ACHN (cell line): ENCODE measurements at regions not wholly inside any gene's neighbourhood (a gene's known extent, or its start where the extent isn't known, plus 50 kb on each side); places are given as distances from the start of the nearest gene placed in this dataset.
"Not testable (repeated sequence)": the region's sequence is repeated elsewhere in the genome, so short reads cannot be mapped to it uniquely, and the experiment has no call there.

ENCODE experiments used
- DNase-seq: peaks from one replicate; pipeline ENCODE4 v3.0.0-alpha.2; 2015
- in situ Hi-C: cut with HindIII; loops from 2 replicates; pipeline ENCODE4 v1.10.0; 2017; ENCODE audit warnings: low sequenced_read_pairs, low pct_ligation_motif_present, low pct_unique_long_range_greater_than_20kb

DNA sequence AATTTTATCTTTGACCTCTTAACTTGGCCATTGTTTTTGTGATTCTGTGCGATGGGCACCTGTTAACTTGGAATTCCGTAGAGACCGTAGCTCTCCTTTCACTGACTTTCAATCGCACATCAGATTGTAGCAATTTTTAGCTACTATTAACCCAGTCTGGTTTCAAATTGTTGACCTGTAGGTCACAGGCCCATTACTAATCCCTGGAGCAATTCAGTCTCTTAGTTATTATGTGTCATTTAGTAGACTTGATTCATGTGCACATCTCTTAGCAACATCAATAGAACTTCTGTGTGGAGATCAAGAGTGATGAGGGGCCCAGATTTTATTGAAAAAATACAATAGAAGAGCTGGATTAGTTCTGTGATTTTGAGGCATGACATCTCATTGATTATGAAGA lies 549.6 kb upstream of the SLC10A2 start:
- no peak for DNase-seq
- in situ Hi-C loops: no loop called here

- DNase-seq: no peak
- in situ Hi-C loops: no loop called here
Measured at GRCh38 chr13:103614761-103615160, 548.5 kb upstream of the SLC10A2 start.

DNA sequence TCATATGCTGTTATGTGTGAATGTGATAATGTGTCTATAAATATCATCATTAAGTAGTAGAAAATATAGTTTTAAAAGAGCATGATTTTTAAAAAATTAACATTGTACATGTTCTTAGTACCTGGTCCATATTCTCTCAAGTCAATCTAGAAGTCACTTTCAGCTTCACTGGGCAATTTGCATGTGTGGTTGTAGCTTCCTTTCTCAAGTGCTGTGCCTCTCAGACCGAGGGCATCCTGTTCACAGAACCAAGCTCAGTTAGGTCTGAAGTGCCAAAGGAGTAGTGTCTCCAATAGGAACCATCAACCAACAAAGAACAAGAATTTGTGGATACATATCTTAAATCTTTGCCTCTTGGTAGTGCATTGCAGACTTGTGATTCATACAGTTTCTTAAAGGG lies 541.8 kb upstream of the SLC10A2 start:
- DNase-seq: no peak
- in situ Hi-C loops: no loop called here

DNA sequence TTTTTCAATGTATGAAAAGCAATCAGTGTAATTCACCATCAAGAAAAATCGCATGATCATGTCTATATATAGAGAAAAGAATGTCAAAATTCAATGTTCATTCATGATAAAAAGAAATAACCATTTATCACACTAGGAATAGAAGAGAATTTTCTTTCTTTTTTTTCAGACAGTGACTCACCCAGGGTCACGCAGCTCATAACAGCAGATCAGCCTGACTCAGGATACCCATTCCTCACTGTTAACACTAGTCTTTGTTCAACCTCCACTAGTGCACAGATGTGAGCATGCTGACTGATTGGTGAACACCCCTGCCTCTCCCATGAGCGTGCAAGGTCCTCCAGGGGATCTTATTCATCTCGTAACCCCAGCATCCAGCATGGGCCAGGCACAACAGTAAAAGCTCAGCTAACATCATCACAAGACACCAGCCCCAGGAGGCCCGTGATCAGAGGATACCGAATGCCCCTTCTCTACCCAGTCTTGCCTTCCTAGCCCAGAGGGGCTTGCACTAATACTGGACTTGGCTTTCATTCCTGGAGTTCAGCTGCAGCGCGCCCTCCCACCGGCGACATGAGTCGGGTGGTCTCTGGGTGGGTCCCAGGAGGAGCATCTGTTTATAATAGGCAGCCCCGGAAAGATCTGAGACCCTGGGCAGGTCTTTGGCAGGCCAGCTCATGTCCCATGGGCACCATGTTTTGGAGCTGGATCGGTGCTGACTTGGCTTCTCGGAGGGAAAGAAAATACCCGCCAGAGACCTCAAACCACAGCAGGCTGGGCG lies 539.5 kb upstream of the SLC10A2 start:
- no peak for DNase-seq
- in situ Hi-C loops: no loop called here

- in situ Hi-C loops, DNase-seq: not testable (repeated sequence)
Measured at GRCh38 chr13:103599870-103600269, 533.7 kb upstream of the SLC10A2 start.

- in situ Hi-C loops: no loop called here
- no peak for DNase-seq
Measured at GRCh38 chr13:103598671-103599070, 532.5 kb upstream of the SLC10A2 start.

DNA sequence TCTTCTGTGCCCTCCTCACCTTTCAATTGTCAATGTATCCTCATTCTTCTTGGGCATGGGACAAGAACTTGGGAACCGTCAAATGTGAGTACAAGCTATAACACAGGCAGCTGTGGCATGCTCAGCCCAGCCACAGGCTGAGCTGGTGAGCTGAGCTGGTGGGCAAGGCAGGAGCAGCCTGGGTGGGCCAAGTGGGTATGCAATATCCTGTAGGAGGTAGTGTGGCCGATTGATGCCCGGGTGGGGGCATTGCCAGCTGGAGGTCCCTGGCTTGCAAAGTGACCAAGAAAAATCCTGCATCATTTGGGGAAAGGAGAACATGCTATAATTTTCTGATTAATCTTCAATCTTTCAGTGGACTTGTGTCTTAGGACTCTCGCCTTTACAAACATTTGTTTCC lies 507.2 kb upstream of the SLC10A2 start:
- no peak for DNase-seq
- in situ Hi-C loops: no loop called here

GRCh38 chr13:103568314-103568713 lies 502.1 kb upstream of the SLC10A2 start:
- in situ Hi-C loops: no loop called here
- no peak for DNase-seq

DNA sequence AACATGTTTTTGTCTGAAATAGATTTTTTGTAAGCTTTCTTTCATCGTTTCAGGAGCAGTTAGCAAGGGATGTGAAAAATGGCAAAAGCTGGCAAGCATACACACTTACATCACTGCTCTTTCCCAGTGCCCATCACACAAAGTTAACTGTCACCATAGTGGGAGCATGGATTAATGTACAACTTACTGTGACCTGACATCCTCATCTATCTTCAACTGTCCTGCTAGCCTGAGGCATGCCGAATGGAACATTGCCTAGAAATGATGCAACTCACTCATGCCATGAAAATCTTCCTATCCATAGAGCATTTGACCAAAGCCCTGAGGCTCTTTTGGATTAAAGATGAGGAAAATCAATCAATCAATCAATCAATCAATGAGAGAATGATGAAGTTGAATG lies 491.7 kb upstream of the SLC10A2 start:
- no peak for DNase-seq
- in situ Hi-C loops: no loop called here

DNA sequence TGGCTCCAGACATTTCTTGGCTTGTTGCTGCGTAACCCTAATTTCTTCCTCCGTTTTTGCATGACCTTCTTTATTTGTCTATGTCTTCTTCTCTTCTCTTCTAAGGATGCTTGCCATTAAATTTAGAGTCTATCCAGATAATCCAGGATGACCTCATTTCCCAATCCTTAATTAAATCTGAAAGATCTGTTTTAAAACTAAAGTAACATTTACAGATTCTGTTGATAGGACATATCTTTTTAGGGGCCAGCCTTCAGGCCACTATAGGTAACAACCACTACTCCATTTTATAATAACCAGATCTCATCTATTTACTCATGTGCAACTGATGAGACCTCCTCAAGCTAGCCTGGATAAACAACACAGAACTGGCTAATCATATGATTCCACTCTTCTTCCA lies 490.5 kb upstream of the SLC10A2 start:
- DNase-seq: no peak
- in situ Hi-C loops: no loop called here

- in situ Hi-C loops: no loop called here
Measured at GRCh38 chr13:103547914-103548313, 481.7 kb upstream of the SLC10A2 start.

GRCh38 chr13:103546271-103546670 lies 480.1 kb upstream of the SLC10A2 start:
- no peak for DNase-seq
- in situ Hi-C loops: no loop called here

More at GRCh38 chr13:103547914-103548313, 481.7 kb upstream of the SLC10A2 start:
- no peak for DNase-seq

GRCh38 chr13:103542648-103543047 lies 476.4 kb upstream of the SLC10A2 start:
- DNase-seq: no peak
- in situ Hi-C loops: no loop called here

DNA sequence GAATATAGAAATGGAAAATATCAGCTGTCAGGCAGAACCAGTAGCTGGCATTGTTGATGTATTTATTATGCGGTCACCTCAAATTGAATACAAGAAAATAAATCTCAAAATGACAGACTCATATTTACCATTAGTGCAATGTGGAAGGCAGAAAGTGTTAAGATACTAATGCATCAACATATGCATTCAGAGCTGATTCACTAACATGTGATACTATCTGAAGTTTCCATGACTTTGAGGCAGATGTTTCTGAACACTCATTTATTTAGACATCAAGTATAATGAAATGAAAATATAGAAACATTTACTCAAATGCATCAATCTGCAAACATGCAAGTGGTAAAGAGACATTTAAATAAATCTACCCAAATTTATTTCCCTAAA lies 474.2 kb upstream of the SLC10A2 start:
- no peak for DNase-seq
- in situ Hi-C loops: no loop called here

GRCh38 chr13:103539721-103540381 lies 473.6 kb upstream of the SLC10A2 start:
- in situ Hi-C loops: no loop called here
- no peak for DNase-seq

DNA sequence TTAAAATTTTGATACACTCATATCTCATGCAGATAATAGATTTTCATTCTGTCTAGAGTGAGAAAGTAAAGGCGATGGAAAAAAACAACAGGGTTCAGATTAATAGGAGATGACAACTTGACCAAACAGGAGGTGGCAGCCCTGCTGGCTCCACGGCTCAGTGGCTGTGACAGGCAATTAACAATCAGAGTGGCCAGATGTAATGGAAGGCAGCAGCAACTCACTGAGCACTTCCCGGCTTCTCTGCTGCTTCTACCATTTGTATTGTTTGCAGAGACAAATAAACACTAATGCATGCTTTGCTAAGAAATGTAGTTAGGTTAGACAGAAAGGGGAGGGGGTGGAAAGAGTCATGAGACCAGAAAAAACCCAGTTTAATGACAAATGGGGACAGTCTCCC lies 473.0 kb upstream of the SLC10A2 start:
- no peak for DNase-seq
- in situ Hi-C loops: no loop called here

DNA sequence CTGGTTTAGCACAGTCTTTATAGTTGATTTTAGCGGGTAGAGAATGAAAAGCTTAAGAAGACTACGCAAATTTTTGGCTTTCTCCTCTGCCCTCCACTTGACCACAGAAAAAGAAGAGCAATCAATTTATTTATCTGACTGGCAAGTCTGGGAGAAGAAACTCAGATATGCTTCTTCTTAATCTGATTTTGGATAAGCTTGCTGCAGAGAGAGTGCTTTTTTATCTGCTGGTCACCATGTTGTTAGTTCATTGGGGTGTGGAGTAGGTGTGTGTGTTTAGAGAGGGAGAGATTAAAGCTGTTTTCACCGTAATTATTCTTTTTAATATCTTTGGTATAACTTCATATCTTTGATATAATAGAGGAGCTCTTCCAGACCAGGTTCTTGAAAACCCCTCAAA lies 471.4 kb upstream of the SLC10A2 start:
- in situ Hi-C loops: no loop called here

GRCh38 chr13:103531278-103531677 lies 465.1 kb upstream of the SLC10A2 start:
- in situ Hi-C loops: no loop called here
- DNase-seq: no peak

More for the DNA sequence above, 471.4 kb upstream of the SLC10A2 start:
- DNase-seq: no peak

- in situ Hi-C loops: no loop called here
Measured at GRCh38 chr13:103528437-103528836, 462.2 kb upstream of the SLC10A2 start.

GRCh38 chr13:103525530-103525929 lies 459.3 kb upstream of the SLC10A2 start:
- DNase-seq: no peak
- in situ Hi-C loops: no loop called here

More at GRCh38 chr13:103528437-103528836, 462.2 kb upstream of the SLC10A2 start:
- no peak for DNase-seq
